Left ventricle myocardium inferior (tissue), 1 donor: ENCODE measurements at regions not wholly inside any gene's neighbourhood (a gene's known extent, or its start where the extent isn't known, plus 50 kb on each side); places are given as distances from the start of the nearest gene placed in this dataset.
A peak's percentile ranks its signal among the peaks of the same experiment; 100 is the strongest.
"Not testable (repeated sequence)": the region's sequence is repeated elsewhere in the genome, so short reads cannot be mapped to it uniquely, and the experiment has no call there.

Source experiments
- DNase-seq: peaks from one replicate; pipeline ENCODE4 v3.0.0-alpha.2; 2020
- H3K27ac ChIP-seq: fragments of 200-600 bp; replicated peaks from 2 replicates; pipeline ENCODE4 v1.8.0; 2021
- H3K27me3 ChIP-seq: fragments of 200-600 bp; 2 replicates; pipeline ENCODE4 v1.8.0; 2021; ENCODE audit warnings: low read depth
- H3K36me3 ChIP-seq: fragments of 200-600 bp; 2 replicates; pipeline ENCODE4 v1.8.0; 2021
- H3K4me1 ChIP-seq: fragments of 200-600 bp; 2 replicates; pipeline ENCODE4 v1.8.0; 2021
- H3K4me3 ChIP-seq: fragments of 200-600 bp; 2 replicates; pipeline ENCODE4 v1.8.0; 2021; ENCODE audit warnings: mild to moderate bottlenecking, moderate library complexity
- H3K9me3 ChIP-seq: fragments of 200-600 bp; replicated peaks from 2 replicates; pipeline ENCODE4 v1.8.0; 2021
- CTCF ChIP-seq: fragments of 200-600 bp; IDR thresholded peaks from 2 replicates; pipeline ENCODE4 v1.8.0; 2021; ENCODE audit warnings: antibody characterized with exemption, mild to moderate bottlenecking, borderline replicate concordance
- intact Hi-C: fragments of 100-400 bp; cut with micrococcal nuclease; formaldehyde crosslinking; loops from one replicate; pipeline ENCODE4 v1.11.0; 2022
- donor health status: DM: no; HTN: yes; CAD: no; lungs with severe emphysema.

GRCh38 chr16:21521390-21522143, 77.8 kb upstream of the METTL9 start:
- Histone ChIP-seq H3K4me3 (peak overlapping the region; percentile 15), H3K4me1 (peaks cover 45% of the 10 kb centered on the region), H3K27ac (peak overlapping the region; percentile 93)
- H3K9me3 ChIP-seq, DNase-seq, H3K27me3 ChIP-seq, H3K36me3 ChIP-seq, intact Hi-C loops: not testable (repeated sequence)

- intact Hi-C loops, result not testable (repeated sequence)
Measured at GRCh38 chr16:21522846-21523245, 76.5 kb upstream of the METTL9 start.

GRCh38 chr16:21523411-21524067, 75.8 kb upstream of the METTL9 start:
- Histone ChIP-seq H3K4me3 (no peak overlapping the region), H3K27me3 (no peaks in the 10 kb centered on the region), H3K4me1 (peaks cover 27% of the 10 kb centered on the region), H3K36me3 (no peaks in the 10 kb centered on the region), H3K27ac (no peak overlapping the region), H3K9me3 (no peaks in the 10 kb centered on the region)
- intact Hi-C loops, result no loop called here
- no peak for TF ChIP-seq CTCF
- DNase-seq, result no peak

More at GRCh38 chr16:21522846-21523245, 76.5 kb upstream of the METTL9 start:
- not testable (repeated sequence) for H3K36me3 ChIP-seq, H3K9me3 ChIP-seq, DNase-seq, H3K4me3 ChIP-seq, H3K27ac ChIP-seq, H3K27me3 ChIP-seq
- peaks cover 34% of the 10 kb centered on the region for H3K4me1 ChIP-seq

GRCh38 chr16:21524068-21524751, 75.2 kb upstream of the METTL9 start:
- intact Hi-C loops, result no loop called here
- Histone ChIP-seq H3K27me3 (no peaks in the 10 kb centered on the region), H3K9me3 (no peaks in the 10 kb centered on the region), H3K27ac (no peak overlapping the region), H3K4me1 (peaks cover 21% of the 10 kb centered on the region), H3K36me3 (no peaks in the 10 kb centered on the region), H3K4me3 (no peak overlapping the region)
- DNase-seq, result no peak
- no peak for TF ChIP-seq CTCF

- H3K4me3 ChIP-seq, H3K27ac ChIP-seq, H3K36me3 ChIP-seq, intact Hi-C loops, H3K9me3 ChIP-seq, H3K27me3 ChIP-seq, DNase-seq: not testable (repeated sequence)
- peaks cover 21% of the 10 kb centered on the region for H3K4me1 ChIP-seq
Measured at GRCh38 chr16:21524752-21525028, 74.7 kb upstream of the METTL9 start.

- H3K36me3 ChIP-seq, H3K4me3 ChIP-seq, intact Hi-C loops, H3K27me3 ChIP-seq, H3K27ac ChIP-seq, H3K9me3 ChIP-seq, DNase-seq: not testable (repeated sequence)
- H3K4me1 ChIP-seq, result peaks cover 17% of the 10 kb centered on the region
Measured at GRCh38 chr16:21525029-21525895, 74.1 kb upstream of the METTL9 start.

GRCh38 chr16:21525956-21526922, 73.1 kb upstream of the METTL9 start:
- H3K4me3 ChIP-seq, H3K4me1 ChIP-seq, H3K27me3 ChIP-seq, intact Hi-C loops, H3K27ac ChIP-seq, H3K36me3 ChIP-seq, DNase-seq, H3K9me3 ChIP-seq: not testable (repeated sequence)
